SK-N-SH treated with all-trans-retinoic acid at 6 μM for 48 hours (cell line): ENCODE measurements at regions not wholly inside any gene's neighbourhood (a gene's known extent, or its start where the extent isn't known, plus 50 kb on each side); places are given as distances from the start of the nearest gene placed in this dataset.

Experiments used
- ARNTL ChIP-seq: fragments of 450-650 bp; formaldehyde crosslinking; IDR thresholded peaks from 2 replicates; pipeline ENCODE4 v1.5.0; 2020; ENCODE audit warnings: low read depth, mild to moderate bottlenecking, moderate library complexity, borderline replicate concordance
- BACH2 ChIP-seq: fragments of 250-450 bp; sonication (Bioruptor Pico); IDR thresholded peaks from 2 replicates; pipeline ENCODE4 v1.9.0; 2021; ENCODE audit warnings: mild to moderate bottlenecking, borderline replicate concordance
- CREB5 ChIP-seq: fragments of 250-450 bp; sonication (Bioruptor Pico); IDR thresholded peaks from 2 replicates; pipeline ENCODE4 v1.5.1; 2020; ENCODE audit warnings: low read depth, mild to moderate bottlenecking, moderate library complexity
- CSDC2 ChIP-seq: fragments of 250-450 bp; sonication (Bioruptor Pico); IDR thresholded peaks from 2 replicates; pipeline ENCODE4 v1.5.0; 2020; ENCODE audit warnings: mild to moderate bottlenecking, moderate library complexity
- ESRRG ChIP-seq: fragments of 250-450 bp; sonication (Bioruptor Pico); IDR thresholded peaks from 2 replicates; pipeline ENCODE4 v1.6.1; 2021; ENCODE audit warnings: mild to moderate bottlenecking
- OSR1 ChIP-seq: fragments of 250-450 bp; sonication (Bioruptor Pico); IDR thresholded peaks from 2 replicates; pipeline ENCODE4 v1.8.0; 2022; ENCODE audit warnings: moderate library complexity, mild to moderate bottlenecking, inconsistent platforms
- PATZ1 ChIP-seq: fragments of 250-450 bp; sonication (Bioruptor Pico); IDR thresholded peaks from 2 replicates; pipeline ENCODE4 v1.8.0; 2020; ENCODE audit warnings: mild to moderate bottlenecking, moderate library complexity, borderline replicate concordance
- POU6F1 ChIP-seq: fragments of 250-450 bp; sonication (Bioruptor Pico); IDR thresholded peaks from 2 replicates; pipeline ENCODE4 v1.8.0; 2021; ENCODE audit warnings: low read depth, mild to moderate bottlenecking, moderate library complexity, borderline replicate concordance
- SNAI2 ChIP-seq: fragments of 250-450 bp; sonication (Bioruptor Pico); IDR thresholded peaks from 2 replicates; pipeline ENCODE4 v1.5.0; 2020; ENCODE audit warnings: mild to moderate bottlenecking, moderate library complexity
- TOX ChIP-seq: fragments of 250-450 bp; sonication (Bioruptor Pico); IDR thresholded peaks from 2 replicates; pipeline ENCODE4 v1.8.0; 2021; ENCODE audit warnings: mild to moderate bottlenecking, moderate library complexity, borderline replicate concordance
- ZFP3 ChIP-seq: fragments of 250-450 bp; sonication (Bioruptor Pico); IDR thresholded peaks from 2 replicates; pipeline ENCODE4 v1.5.0; 2020; ENCODE audit warnings: mild to moderate bottlenecking, moderate library complexity
- ZFP30 ChIP-seq: fragments of 450-650 bp; formaldehyde crosslinking; IDR thresholded peaks from 2 replicates; pipeline ENCODE4 v1.5.0; 2022; ENCODE audit warnings: mild to moderate bottlenecking, moderate library complexity
- ZNF565 ChIP-seq: fragments of 450-650 bp; formaldehyde crosslinking; conservative IDR thresholded peaks from 2 replicates; pipeline ENCODE4 v1.5.0; 2020; ENCODE audit warnings: low read depth, mild to moderate bottlenecking, moderate library complexity
- ZNF70 ChIP-seq: fragments of 450-650 bp; formaldehyde crosslinking; IDR thresholded peaks from 2 replicates; pipeline ENCODE4 v1.5.0; 2020; ENCODE audit warnings: mild to moderate bottlenecking, moderate library complexity

- TF ChIP-seq TOX (CRISPR knock-in tag) (no peak), OSR1 (no peak), CREB5 (CRISPR knock-in tag) (no peak), ZNF70 (CRISPR knock-in tag) (no peak), ZFP3 (CRISPR knock-in tag) (no peak), PATZ1 (CRISPR knock-in tag) (no peak), ARNTL (no peak), CSDC2 (CRISPR knock-in tag) (no peak), SNAI2 (no peak), BACH2 (no peak), POU6F1 (no peak), ZFP30 (CRISPR knock-in tag) (no peak), ZNF565 (CRISPR knock-in tag) (no peak), ESRRG (CRISPR knock-in tag) (no peak)
Measured at GRCh38 chr3:51591231-51591630, 52.7 kb downstream of the RAD54L2 start.
